GM18909 (cell line): ENCODE measurements at regions not wholly inside any gene's neighbourhood (a gene's known extent, or its start where the extent isn't known, plus 50 kb on each side); places are given as distances from the start of the nearest gene placed in this dataset.

Experiments
- ATAC-seq: cut with Tn5 transposase; IDR thresholded peaks from one replicate; pipeline ENCODE4 v1.9.1; 2021; ENCODE audit warnings: mild to moderate bottlenecking; ENCODE audit not compliant: unreplicated experiment, poor library complexity

DNA sequence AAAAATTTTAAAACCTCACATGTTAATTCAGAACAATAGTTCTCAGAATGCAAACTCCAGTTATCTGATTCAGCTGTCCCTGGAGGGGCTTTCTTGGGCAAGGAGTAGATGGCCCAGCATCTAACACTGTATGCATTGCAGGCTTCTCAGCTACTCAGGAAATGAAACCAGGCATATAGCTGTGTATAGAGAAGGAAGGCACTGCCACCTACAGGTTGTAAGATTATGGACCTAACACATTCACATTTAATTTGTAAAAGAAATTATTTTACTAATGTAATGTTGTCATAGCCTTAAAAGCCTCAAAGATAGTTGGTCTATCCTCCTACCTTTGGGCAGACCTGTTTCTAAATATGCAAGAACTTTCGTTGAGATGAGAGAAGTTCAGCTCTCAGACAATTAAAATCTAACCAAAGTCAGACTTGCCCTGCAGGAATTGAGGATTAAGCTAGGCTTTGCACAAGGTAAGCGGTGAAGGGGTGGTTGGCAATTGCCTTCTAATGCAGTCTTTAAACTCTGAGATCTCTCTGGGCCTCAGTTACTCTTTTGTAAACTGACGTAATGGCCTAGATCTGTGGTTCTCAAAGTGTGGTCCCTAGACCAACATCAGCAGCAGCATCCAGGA lies 132.8 kb upstream of the SLC24A5 start:
- ATAC-seq = peak; percentile 91

DNA sequence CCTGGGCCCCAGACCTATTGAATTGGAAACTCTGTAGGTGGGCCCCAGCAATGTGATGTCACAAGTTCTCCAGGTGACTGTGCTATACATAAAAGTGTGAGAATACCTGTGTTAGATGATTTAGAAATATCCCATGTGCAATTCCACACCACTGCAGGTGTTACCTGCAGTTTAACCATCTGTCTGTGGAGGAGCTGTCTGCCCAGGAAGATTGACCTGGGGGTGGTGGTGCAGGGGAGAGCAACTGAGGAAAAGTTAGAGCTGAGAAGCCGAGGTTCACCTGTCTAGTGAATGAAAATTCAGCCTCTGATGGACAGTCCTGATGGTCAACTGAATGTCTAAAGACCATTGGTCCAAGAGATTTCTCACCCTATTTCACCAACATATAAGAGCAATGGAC lies 132.2 kb upstream of the SLC24A5 start:
- ATAC-seq = no peak

- no peak for ATAC-seq
These were observed 130.0 kb upstream of the SLC24A5 start for GRCh38 chr15:47990821-47991220.

GRCh38 chr15:47991357-47991756 lies 129.4 kb upstream of the SLC24A5 start:
- no peak for ATAC-seq

GRCh38 chr15:47993051-47993450 lies 127.7 kb upstream of the SLC24A5 start:
- ATAC-seq = no peak

- no peak for ATAC-seq
These were observed 123.4 kb upstream of the SLC24A5 start for GRCh38 chr15:47997195-47998080.

DNA sequence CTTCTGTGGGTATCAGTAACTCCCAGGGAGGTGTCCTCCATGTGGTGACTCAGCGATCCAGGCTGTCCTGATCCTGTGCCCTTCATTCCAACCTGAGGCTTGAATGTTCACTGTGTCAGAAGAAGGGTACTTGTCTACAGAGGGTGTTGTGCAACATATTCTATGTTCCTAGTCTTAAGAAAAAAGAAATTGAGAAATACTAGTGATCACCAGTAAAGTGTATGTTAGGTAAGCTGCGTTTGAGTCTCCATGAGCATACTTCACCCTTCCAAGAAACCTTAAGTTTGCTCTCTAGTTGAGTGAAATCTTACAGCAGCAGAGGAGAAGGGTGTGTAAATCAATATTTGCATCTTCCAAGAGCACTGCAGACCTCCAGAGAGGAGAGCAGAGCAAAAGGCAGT lies 122.2 kb upstream of the SLC24A5 start:
- ATAC-seq = no peak

GRCh38 chr15:48001393-48002039 lies 119.3 kb upstream of the SLC24A5 start:
- peak; percentile 92 for ATAC-seq

DNA sequence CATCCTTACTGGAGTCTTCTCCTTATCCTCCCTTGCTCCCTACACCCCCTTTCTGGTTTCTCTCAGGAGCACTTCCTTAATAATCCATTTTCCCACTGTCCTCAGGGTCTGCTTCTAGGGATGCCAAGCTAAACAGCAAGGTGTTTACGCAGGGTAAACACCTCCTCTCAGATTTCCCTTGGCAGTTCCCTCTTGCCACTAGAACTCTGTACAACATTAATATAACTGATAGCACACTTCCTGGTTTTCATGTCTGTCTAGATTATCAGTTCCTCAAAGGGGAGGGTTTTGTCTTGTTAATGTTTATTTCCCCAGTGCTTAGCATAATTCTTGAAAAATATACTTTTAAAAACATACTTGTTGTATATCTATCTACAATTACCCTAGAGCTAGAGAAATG lies 118.0 kb upstream of the SLC24A5 start:
- peak; percentile 30 for ATAC-seq

GRCh38 chr15:48003441-48003840 lies 117.3 kb upstream of the SLC24A5 start:
- no peak for ATAC-seq

- no peak for ATAC-seq
These were observed 115.7 kb upstream of the SLC24A5 start for GRCh38 chr15:48005077-48005476.

- ATAC-seq = no peak
These were observed 114.7 kb upstream of the SLC24A5 start for GRCh38 chr15:48006031-48006511.

DNA sequence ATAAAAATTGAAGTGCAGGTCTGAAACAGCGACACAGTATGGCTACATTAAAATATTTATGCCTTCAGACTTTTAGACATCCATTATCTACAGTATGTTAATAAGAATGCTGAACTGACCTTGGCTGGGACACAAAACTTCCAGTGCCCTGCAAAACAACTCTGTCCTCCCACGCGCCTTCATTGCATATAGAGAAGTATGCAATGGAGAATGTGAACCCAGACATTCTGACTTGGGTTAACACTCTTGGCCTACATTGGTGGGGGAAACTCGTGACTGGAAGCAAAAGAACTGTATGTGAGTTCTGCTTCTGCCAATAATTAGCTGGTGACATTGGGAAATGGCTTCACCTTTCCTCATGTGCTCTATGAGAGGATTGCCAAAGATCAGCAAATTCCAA lies 110.5 kb upstream of the SLC24A5 start:
- ATAC-seq = no peak

GRCh38 chr15:48012191-48012590 lies 108.6 kb upstream of the SLC24A5 start:
- no peak for ATAC-seq

DNA sequence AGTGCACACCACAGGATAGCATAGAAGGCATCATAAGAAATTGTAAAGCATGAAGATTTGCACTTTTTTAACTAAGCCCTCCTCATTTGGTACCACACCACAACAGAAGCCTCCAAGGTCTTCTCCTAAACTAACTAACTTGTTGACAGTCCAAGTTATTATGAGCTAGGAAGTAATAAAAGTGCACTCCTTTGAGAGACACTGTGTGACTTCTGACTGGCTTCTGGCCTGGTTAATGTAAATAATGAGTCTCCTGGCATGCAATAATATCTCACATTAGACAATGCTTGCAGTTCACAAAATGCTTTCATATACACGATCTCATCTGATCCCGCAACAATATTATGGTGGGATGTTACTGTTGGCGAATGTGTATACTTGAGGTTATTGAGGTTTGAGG lies 103.9 kb upstream of the SLC24A5 start:
- ATAC-seq = no peak

DNA sequence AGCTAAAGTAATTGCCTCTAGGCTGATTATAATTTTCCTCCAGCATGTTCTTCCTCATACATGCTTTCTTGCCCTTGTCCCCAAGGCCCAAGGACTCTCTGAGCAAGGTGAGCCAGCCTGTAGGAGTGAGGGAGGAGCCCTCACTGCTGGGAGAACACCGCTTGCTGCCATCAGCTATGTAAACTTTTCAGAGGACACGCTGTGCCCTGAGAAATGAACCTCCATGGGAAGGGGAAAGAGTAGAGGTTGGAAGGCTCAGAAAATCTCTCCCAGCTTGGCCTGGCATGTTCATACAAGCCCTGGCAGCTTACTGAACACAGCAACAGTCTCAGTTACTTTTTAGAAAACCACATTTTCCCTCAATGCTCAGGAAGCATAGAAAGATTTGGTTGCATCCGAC lies 103.0 kb upstream of the SLC24A5 start:
- ATAC-seq = no peak

DNA sequence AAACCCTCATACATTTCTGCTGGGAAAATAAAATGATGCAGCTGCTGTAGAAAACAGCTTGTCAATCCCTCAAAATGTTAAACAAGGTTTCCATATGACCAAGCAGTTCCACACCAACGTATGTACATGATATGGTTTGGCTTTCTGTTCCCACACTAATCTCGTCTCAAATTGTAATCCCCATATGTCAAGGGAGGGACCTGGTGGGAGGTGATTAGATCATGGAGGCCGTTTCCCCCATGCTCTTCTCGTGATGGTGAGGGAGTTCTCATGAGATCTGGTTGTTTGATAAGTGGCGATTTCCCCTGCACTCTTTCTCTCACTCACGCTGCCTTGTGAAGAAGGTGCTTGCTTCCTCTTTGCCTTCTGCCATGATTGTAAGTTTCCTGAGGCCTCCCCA lies 100.6 kb upstream of the SLC24A5 start:
- ATAC-seq = no peak

DNA sequence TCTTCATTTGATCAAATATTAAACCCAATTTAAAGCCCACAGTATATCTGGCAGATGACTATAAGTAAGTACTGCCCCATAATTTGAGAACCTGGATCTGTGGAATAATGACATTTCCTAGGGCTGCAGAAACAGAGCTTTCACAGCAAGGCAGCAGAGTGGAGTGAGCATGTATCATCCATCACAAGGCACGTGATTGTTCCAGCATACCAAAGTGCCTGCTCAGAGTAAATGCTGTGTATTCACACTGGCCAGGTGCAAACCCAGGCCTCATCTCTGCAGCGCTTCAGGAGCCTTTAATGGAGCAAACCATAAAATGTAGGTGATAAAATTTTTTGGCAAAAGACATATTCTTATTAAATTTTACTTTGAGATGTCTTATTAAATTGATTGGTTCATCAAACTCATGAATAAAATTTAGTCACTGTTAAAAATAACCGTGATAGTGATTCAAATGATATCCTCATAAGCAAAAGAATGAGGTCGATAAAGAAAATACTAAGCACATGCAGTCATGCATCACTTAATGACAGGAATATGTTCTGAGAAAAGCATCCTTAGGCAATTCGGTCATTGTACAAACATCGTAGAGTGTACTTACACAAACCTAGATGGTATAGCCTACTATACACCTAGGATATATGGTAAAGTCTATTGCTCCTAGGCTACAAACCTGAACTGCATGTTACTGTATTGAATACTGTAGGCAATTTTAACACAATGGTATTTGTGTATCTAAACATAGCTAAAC lies 99.3 kb upstream of the SLC24A5 start:
- no peak for ATAC-seq

- no peak for ATAC-seq
These were observed 95.7 kb upstream of the SLC24A5 start for GRCh38 chr15:48025118-48025517.

DNA sequence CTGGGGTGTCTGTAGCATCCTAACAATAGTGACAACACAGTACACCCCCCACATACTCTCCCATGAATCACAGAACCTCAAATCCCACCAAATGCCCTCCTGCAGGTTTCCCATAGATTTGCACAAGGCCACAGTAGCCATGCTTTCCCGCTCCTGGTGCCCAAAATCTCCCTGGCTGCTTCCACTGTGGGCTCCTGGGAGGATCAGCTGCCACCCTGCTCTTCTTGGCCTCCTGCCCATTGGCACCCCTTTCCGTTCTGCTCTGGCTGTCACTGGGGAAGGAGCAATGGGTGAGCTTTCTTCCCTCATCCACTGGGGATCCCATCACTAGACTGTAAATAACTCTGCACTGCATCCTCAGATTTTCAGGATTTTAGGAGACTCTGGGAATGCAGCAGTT lies 92.1 kb upstream of the SLC24A5 start:
- ATAC-seq = no peak

GRCh38 chr15:48029642-48030041 lies 91.1 kb upstream of the SLC24A5 start:
- ATAC-seq = no peak
